ENCODE measurements at regions not wholly inside any gene's neighbourhood (a gene's known extent, or its start where the extent isn't known, plus 50 kb on each side); places are given as distances from the start of the nearest gene placed in this dataset.
"Not testable (repeated sequence)": the region's sequence is repeated elsewhere in the genome, so short reads cannot be mapped to it uniquely, and the experiment has no call there.

DNA sequence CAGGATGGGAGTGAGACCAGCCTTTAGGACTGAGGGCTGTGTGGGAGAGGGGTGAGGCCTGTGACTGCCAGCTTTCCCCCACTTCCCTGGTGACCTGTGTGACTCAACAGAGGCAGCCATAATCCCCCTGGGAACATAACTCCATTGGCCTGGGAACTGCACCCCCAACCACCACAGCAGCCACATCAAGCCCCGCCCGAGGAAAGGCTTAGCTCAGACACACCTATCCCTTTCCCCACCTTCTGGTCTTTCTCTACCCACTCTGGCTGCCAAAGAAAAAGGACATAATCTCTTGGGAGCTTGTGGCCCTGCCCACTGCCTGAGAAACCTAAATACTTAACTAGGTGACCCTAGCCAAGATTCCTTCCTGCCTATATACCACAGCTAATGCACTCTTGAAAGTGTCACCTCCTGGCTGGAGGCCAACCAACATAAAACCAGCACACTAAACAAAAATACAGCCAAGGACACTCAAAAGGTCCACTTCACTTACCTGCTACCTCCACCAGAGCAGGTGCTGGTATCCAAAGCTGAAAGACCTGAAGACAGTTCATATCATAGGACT lies 406.6 kb upstream of the CAMK1G start:
- no peak for DNase-seq (ENCODE audit: low read depth)

DNA sequence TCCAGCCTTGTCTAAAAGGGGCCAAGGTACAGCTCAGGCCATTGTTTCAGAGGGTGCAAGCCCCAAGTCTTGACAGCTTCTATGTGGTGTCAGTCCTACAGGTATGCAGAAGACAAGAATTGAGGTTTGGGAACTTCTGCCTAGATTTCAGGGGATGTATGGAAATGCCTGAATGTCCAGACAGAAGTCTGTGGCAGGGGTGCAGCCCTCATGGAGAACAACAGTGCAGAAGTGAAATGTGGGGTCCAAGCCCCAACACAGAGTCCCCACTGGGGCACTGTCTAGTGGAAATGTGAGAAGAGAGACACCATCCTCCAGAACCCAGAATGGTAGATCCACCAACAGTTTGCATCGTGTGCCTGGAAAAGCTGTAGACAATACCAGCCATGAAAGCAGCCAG lies 400.3 kb upstream of the CAMK1G start:
- DNase-seq (ENCODE audit: low read depth), result no peak

DNA sequence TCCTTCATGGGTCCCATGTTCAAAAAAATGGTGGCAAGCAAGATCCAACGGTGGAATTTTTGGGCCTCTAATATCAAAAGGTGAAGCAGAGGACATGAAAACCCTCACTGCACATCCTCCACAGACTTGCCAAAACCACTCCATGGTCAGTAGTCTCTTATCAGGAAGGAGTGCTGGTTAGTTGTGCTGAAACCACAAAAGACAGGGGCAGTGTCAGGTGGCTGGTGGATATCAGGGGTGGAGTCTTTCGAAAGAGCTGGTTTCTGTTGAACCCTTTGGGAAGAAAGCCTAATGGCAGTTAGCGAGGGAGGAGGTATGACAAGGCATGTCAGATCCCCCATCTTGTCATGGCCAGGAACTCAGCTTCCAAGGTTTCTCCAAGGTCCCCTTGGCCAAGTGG lies 395.9 kb upstream of the CAMK1G start:
- DNase-seq (ENCODE audit: low read depth), result no peak

DNA sequence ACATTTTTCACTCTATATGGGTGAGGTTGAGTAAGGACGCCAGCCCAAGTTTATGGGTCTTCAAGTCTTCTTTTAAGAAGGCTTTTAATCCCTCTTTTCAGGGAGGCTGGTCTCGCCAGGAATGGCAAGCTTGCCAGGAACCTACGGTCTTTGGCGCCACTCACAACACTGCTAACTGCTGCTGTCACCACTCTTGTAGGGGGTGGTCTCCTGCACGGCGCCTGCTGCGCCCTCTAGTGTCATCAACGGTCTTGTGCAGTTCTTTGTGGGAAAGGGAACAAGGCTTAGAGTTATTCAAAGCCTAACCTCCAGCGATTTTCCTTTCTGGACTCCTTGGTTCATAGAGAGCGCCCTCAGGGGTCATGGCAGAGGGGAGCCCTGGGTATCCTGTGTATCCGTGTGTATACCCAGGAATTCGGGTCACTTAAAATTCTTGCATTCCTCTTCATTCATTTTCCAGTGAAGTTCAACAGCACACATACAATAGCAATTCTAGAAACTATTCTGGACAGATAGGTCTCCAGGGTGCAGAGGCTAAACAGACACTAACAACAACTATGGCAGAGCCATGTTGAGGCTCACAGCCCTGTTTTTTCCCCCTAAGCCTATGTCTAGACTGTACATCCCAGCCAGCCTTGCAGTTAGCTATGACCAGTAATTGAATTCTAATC lies 392.8 kb upstream of the CAMK1G start:
- DNase-seq (ENCODE audit: low read depth), result no peak

DNA sequence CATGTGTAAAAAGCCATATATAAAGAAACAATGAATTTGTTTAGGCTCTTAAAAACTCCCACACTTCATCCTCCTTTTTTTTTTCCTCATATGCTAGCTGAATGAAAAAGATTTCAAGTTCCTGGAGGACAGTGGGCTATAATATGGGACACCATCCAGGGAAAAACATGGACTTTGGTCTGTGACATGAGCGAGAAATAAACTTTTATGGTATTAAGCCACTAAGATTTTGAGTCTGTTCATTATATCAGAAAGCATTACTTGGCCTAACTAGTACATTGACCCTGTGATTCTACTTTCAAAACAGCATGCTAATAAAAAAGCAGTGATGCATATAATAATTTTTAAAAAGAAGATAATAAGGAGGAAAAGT lies 392.3 kb upstream of the CAMK1G start:
- DNase-seq (ENCODE audit: low read depth), result no peak

DNA sequence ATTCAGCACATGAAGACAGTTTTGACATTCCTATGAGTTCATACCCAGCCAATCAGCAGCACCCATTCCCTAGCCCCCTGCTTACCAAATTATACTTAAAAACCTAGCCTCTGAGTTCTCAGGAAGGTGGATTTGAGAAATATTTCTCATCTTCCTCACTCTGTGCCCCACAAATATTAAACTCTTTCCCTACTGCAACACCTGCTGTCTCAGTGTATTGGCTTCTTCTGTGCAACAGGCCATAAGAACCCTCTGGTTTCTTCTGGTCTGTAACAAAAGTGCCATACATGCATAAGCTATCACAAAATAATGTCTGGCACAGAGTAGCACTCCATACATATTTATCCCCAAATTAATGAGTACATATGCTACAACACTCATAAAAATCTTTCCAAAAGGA lies 387.4 kb upstream of the CAMK1G start:
- DNase-seq (ENCODE audit: low read depth), result no peak

DNA sequence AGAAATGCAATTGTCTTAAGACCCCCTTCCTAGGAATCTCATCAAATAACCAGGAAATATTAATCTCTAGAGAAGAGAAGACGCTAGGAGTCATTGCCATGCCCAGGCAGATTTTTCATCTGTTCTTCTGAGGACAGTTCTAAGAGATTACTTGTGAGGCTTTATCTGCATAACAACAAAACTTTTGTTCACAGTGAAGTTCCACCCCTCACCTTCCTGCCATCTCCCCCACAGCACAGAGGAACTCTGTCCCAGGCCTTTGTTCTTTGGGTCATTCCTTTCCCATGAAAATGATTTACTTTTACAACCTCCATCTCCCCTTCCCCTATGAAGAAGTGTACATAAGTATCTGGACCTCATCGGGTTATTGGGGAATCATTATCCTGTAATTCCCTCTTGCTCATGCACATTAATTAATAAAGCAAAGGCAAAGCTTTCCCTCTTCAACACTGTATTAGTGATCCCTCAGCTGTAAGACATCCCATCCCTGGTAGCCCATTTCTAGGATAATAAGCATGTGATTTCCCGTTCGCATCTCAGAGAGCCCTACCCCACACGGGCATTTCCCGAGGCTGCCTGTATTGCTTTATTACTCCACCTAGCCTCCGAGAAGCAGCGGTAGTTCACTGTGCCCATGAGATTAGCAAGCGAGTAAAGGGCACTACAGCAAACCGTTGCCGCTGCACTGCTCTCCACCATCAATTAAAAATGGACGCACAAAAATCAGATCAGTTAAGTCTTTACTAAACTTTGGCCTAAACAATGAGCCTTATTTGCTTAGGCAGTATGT lies 384.4 kb upstream of the CAMK1G start:
- no peak for DNase-seq (ENCODE audit: low read depth)

DNA sequence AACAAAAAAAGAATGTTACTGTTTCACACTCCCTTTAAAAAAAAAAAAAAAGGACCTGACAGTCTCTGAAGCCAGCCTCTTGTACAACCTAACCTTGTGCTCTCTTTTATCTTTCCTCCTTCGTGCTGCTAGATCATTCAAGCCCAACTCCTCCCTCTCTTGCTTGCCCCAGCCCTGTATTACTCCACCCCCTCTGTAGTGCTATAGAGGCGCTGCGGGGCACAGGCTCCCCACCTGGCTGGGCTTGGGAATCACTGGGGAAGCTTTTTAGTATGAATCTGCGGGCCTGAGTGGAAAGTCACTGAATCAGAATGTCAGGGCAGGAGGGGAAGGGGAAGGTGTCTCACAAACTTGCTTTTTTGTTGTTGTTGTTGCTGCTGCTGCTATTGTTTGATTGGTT lies 383.7 kb upstream of the CAMK1G start:
- no peak for DNase-seq (ENCODE audit: low read depth)

DNA sequence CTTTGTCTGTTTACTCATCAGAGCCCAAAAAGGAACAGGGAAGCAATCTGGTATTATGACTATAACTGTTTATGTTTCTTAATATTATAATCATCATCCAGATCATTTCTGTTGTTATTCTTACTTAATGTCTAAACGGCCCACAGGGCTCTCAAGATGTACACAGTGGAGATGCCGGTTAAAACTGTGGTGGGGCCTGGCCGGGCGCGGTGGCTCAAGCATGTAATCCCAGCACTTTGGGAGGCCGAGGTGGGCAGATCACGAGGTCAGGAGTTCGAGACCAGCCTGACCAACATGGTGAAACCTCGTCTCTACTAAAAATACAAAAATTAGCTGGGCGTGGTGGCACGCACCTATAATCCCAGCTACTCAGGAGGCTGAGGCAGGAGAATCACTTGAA lies 381.2 kb upstream of the CAMK1G start:
- DNase-seq (ENCODE audit: low read depth), result not testable (repeated sequence)

DNA sequence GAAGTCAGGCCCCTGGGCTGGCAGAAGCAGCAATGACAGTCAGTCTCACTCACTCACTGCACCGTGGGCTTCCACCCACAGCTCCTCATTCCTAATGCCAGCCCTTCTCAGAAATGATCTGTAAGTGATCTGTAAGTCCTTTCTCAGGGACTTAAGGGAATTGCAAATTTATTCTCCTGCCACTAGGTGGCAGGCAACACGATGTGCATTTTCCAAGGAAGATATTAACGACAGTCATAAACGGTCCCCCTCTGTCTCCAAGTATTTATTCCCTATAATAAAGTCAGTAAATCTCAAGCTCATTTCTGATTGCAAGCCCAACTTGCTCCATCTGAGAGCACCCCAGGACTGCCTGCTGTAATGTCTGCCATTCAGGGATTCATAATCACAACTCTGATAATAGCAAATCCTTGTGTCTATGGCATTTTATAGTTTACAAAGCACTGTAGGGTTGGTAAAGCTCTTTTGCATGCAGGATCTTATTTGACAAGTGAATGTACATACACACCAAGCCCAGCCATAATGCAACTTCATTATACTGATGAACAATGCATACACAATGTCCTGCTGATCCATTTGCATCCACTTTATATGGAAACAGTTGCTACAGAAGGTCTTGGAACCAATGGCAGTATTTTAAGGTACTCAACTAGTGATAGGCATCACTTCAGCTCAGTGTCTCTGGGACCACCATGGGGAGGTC lies 380.5 kb upstream of the CAMK1G start:
- no peak for DNase-seq (ENCODE audit: low read depth)

DNA sequence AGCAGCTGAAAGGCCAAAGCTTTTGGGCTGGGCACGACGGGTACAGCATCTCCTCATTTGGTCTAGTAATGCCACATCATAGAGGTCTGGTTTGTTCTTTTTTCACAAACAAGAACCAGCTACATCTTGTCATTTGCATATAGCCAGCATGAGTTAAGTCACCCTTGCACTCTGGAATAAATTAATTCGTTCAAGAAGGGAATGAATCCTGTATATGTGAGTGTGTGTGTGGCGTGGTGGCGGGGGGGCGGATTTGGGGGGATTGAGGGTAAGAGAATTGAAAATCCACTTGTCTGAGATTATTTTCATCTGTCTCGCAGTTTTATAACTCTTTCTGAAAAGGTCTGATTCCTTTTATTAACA lies 380.0 kb upstream of the CAMK1G start:
- DNase-seq (ENCODE audit: low read depth), result no peak

DNA sequence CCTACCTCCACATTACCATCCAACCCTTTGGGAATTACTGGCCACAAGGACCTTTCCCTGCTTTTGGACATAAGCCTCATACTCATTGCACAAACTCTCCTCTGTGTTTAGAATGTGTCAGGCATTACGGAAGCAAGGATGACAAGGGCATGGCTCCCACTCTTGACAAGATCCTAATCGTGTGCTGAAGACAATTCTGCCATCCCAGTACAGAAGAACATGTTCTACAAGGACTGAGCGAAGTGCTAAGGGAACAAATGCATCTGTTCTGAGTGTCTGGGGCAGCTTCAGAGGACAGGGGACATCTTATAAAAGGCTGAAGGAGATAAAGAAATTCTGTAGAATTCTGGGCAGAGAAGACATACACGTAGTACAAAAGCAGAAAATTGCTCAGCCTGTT lies 378.5 kb upstream of the CAMK1G start:
- no peak for DNase-seq (ENCODE audit: low read depth)

DNA sequence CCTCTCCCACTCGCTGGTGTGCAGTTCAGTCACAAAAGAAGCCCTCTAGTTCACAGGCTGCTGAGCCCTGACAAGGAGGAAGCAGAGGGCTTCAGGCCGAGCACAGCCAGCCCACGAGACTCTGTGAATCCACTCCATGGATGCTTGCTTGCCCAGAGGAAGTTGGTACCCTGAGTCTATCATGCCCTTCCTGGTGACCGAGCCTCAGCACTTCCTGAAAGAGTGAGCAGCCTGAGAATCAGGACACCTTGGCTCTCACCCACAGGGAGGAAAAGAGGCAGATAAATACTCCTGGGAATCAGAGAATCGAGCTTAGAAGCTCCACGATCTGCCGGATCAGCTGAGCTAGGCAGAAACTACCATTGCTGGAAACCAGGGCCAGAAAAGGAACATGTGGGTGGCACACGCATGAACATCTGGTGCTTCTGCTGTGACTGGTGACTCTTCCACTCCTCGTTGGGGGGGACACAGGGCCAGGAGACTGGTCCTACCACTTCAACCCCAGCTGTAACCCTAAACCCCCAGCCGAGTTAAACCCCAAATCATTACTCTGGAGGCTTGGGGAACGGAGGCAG lies 376.3 kb upstream of the CAMK1G start:
- no peak for DNase-seq (ENCODE audit: low read depth)

DNA sequence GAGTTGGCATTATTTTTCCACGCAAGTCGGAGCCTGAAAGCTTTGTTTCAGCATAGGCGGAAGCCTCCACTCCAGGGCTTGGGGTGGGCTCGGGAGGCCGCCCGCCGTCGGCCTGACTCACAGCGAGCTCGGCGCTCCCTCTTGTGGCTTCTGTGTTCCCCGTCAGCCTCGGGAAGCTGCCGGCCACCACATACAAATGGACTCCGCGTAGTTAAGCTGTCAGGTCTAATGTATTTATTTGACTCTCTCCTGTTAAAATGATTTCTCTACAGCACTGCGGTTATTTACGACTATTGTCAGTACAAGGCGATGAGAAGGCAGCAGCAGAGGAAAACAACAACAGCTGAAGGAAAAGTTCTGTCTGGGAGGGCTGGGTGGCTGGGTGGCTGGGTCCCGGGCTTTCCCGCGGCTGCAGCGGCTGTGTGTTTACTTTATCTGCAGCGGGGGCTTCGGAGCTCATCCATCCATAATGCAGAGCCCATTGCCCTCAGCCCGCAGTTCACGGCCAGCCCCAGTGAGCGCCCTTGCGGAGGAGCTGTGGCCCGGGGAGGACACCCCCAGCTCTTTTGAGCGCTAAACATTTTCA lies 375.7 kb upstream of the CAMK1G start:
- DNase-seq (ENCODE audit: low read depth), result no peak

DNA sequence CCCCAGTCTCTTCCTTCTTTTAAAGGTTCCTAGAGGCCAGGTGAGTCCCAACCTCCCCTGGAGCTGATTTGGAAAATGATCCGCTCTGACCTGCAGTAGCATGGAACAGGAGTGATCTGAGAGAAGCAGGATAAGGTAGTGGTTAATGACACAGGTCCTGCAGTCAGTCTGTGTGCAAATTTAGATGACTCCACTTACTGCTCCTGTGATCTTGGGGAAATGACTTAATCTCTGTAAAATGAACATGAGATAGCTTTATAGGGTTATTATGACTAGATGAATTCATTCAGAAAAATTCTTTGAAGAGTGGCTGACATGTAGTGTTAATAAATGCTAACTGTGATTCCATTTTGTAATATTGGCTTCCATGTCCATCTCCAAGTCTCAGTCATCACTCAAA lies 374.9 kb upstream of the CAMK1G start:
- no peak for DNase-seq (ENCODE audit: low read depth)

DNA sequence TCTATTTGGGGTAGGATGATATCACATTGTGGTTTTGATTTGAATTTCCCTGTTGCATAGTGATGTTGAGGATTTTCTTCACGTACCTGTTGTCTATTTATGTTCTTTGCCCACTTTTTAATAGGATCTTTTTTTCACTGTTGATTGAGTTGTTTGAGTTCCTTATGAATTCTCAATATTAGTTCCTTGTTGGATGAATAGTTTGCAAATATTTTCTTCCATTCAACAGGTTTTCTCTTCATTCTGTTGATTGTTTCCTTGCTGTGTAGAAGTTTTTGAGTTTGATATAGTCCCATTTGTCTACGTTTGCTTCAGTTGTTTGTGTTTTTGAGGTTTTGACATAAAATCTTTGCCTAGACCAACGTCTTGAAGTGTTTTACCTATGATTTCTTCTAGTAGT lies 369.5 kb upstream of the CAMK1G start:
- no peak for DNase-seq (ENCODE audit: low read depth)

DNA sequence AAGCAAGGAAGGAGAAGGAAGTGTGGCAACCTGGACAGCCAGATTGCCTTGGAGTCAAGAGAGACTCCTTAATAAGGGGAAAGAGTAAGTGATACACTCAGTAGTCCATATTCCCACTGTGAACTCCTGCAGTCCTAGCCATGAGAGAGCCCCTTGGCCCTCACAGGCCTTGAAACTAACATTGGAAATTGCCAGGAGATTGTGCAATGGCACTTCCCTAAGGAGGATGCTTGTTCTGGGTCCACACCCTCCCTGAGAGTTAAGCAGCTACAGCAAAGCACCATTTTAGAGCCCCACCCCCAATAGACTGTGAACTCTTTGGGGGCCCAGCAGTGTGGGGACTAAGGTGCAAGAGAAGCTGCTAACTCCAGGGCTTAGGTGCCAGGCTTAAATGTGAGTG lies 367.7 kb upstream of the CAMK1G start:
- no peak for DNase-seq (ENCODE audit: low read depth)

DNA sequence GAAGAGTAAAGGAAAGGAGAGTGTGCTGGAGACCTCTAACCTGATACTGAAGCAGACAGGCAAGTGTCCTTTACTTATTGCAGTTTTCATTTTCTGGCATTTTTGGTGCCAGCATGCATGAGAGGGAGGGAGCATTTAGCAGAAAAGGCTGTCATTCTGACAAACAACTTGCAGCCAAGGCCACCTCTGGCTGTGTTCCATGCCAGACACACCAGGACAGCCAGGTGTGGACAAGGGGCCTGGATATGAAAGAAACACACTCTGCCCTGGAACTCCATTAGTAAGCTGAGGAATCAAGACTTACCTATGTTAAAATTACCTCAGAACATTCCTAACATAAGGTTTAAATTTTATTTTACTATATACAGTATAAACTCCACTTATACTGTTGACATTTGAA lies 365.4 kb upstream of the CAMK1G start:
- DNase-seq (ENCODE audit: low read depth), result no peak

DNA sequence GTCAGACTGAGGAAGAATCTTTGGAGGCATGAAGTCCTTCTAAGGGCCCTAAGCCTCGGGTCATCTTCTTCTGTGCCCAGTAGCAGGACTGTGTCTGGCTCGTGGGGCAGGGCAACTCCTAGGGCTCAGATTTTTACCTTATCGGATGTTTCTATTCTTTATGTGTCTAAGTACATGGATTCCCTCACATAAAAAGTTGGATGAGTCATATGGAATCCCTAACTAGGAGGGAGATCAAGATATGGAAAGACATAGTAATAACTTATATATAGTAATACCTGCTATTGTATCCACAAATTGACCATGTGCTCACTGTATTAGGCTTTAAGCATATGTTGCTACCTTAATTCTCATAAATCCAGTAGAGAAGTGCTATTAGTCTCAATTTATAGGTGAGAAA lies 364.5 kb upstream of the CAMK1G start:
- DNase-seq (ENCODE audit: low read depth), result no peak

DNA sequence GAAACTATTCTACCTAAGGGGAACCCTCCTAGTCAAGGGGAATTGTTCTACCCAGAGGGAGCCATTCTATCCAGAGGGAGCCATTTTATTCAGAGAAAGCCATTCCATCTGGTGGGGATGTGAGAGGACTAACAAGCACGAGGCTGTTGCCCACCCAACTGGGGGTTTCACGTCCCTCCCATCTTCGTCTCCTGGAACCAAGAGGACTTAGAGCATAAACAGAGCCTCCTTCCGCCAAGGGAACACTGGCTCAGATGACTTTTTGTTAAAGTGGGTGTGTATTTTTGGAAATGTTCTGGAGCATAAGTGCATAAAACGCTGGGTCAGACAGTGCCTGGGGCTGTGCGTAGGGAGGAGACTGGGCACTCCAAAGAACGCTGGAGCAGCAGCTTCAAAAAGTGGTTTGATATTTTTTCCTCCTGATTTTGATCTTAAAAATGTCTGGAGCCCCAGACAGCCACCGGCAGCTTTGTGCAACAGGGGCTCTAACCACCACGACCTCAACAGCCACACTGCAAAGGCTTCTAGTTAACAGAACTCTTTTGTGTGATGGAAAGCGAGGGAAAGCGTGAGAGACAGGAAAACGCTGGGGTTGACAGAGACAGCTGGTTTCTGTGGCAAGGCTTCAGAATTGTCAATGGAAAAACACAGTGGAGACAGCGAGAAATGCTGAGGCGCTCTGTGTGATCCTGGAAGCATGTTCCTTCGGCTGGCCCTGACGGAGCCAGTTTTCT lies 363.6 kb upstream of the CAMK1G start:
- DNase-seq (ENCODE audit: low read depth), result no peak

DNA sequence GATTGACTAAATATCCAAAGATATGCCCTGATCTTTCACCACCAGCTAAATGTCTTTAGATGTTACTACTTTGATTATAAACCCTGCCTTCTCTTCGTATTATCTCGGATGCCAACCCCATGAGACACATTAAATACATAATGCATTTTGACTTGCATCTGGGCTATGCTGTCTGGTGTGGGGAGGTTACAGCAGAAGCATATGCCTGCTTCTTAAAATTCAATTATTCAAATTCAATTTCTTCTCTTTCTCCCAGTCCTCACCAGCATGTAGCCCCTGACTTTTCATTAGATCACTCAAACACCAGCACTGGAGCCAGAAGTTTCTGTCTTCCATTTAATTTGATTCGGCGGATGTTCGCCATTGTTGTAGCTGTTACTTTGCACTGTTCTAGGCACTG lies 360.7 kb upstream of the CAMK1G start:
- DNase-seq (ENCODE audit: low read depth), result no peak

DNA sequence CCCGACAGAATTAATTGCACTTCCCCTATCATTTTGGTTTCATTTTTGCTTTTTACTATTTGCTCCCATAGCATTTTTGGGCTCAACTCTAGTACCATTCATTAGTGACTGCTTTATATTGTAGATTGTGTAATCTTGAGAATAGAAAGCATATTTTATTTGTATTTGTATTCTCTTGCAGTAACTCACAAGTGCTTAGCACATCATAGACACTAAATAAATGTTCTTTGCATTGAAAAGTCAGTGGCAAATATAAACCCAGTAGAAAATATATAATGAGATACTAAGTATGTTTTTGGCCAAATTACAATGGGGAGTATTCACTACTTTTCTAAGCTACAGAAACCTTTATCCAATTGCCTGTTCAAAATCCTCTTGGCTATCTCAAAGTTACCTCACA lies 359.7 kb upstream of the CAMK1G start:
- DNase-seq (ENCODE audit: low read depth), result no peak
